Keratinocyte (primary cell): ENCODE measurements at regions not wholly inside any gene's neighbourhood (a gene's known extent, or its start where the extent isn't known, plus 50 kb on each side); places are given as distances from the start of the nearest gene placed in this dataset.
A peak's percentile ranks its signal among the peaks of the same experiment; 100 is the strongest.

Experiments used
- DNase-seq: peaks from one replicate; pipeline ENCODE4 v3.0.0-alpha.2; 2011; ENCODE audit warnings: low read depth, missing footprints, low spot score
- FAIRE-seq: peaks from 2 replicates; lab custom pipeline; 2011; peaks lifted over from hg19 to GRCh38; lab: Jason Lieb, UNC
- H2AFZ ChIP-seq: 2 replicates; pipeline ENCODE4 v1.6.0; 2012; ENCODE audit warnings: low read length, control low read depth, inconsistent platforms; ENCODE audit not compliant: control insufficient read depth
- H3K27ac ChIP-seq: 2 replicates; pipeline ENCODE4 v1.5.1; 2011; ENCODE audit warnings: low read length; ENCODE audit not compliant: control insufficient read depth, insufficient read depth
- H3K27me3 ChIP-seq: 3 replicates; pipeline ENCODE4 v1.6.0; 2011; ENCODE audit warnings: low read length; ENCODE audit not compliant: control insufficient read depth, insufficient read depth; ENCODE audit errors: extremely low read depth
- H3K36me3 ChIP-seq, 2 experiments: 2 replicates in 1 of 2; 3 replicates in 1 of 2; pipeline ENCODE4 v1.5.1; 2011; ENCODE audit warnings: low read length in 2 of 2, mild to moderate bottlenecking in 1 of 2; ENCODE audit not compliant: control insufficient read depth in 2 of 2, insufficient read depth in 2 of 2; ENCODE audit errors: extremely low read depth in 1 of 2
- H3K4me1 ChIP-seq: 3 replicates; pipeline ENCODE4 v1.5.1; 2011; ENCODE audit warnings: low read length; ENCODE audit not compliant: control insufficient read depth, insufficient read depth; ENCODE audit errors: extremely low read depth
- H3K4me2 ChIP-seq: 3 replicates; pipeline ENCODE4 v1.6.0; 2011; ENCODE audit warnings: low read depth, low read length; ENCODE audit not compliant: control insufficient read depth, insufficient read depth; ENCODE audit errors: extremely low read depth
- H3K4me3 ChIP-seq, 3 experiments: fragments of 200-600 bp in 1 of 3; sonication (generic) in 1 of 3; 2 replicates in 2 of 3; 3 replicates in 1 of 3; pipeline ENCODE4 v1.5.1; 2011 to 2016; ENCODE audit warnings: low read length in 3 of 3, mild to moderate bottlenecking in 3 of 3, control low read depth in 2 of 3, inconsistent platforms in 1 of 3, low read depth in 1 of 3, mixed read lengths in 1 of 3, mixed run types in 1 of 3, moderate library complexity in 1 of 3; ENCODE audit not compliant: control insufficient read depth in 2 of 3, insufficient read depth in 2 of 3; ENCODE audit errors: extremely low read depth in 1 of 3
- H3K79me2 ChIP-seq: 2 replicates; pipeline ENCODE4 v1.6.0; 2012; ENCODE audit warnings: low read length; ENCODE audit not compliant: control insufficient read depth, insufficient read depth
- H3K9ac ChIP-seq: 3 replicates; pipeline ENCODE4 v1.6.0; 2011; ENCODE audit warnings: low read length; ENCODE audit not compliant: control insufficient read depth, insufficient read depth; ENCODE audit errors: extremely low read depth
- H3K9me1 ChIP-seq: 3 replicates; pipeline ENCODE4 v1.6.0; 2011; ENCODE audit warnings: low read length; ENCODE audit not compliant: control insufficient read depth, insufficient read depth; ENCODE audit errors: extremely low read depth
- H3K9me3 ChIP-seq: 2 replicates; pipeline ENCODE4 v1.5.1; 2012; ENCODE audit warnings: low read depth, low read length; ENCODE audit not compliant: control insufficient read depth
- H4K20me1 ChIP-seq: 3 replicates; pipeline ENCODE4 v1.6.0; 2011; ENCODE audit warnings: low read length; ENCODE audit not compliant: control insufficient read depth, insufficient read depth; ENCODE audit errors: extremely low read depth
- EZH2 ChIP-seq: IDR thresholded peaks from one replicate; pipeline ENCODE4 v1.6.1; 2012; ENCODE audit warnings: inconsistent platforms, mild to moderate bottlenecking, low read length, moderate library complexity
- dilution Hi-C: fragments of 300-500 bp; cut with MboI; formaldehyde crosslinking; loops from one replicate; pipeline ENCODE4 v1.7.0; 2020; ENCODE audit warnings: low sequenced_read_pairs; ENCODE audit not compliant: extremely low pct_ligation_motif_present
- TF ChIP-seq, protein P1 (sequence below), 3 experiments: IDR thresholded peaks in 1 of 3; conservative IDR thresholded peaks in 1 of 3; optimal IDR thresholded peaks in 1 of 3; 2 replicates in 2 of 3; 3 replicates in 1 of 3; pipeline versions ENCODE3 to v1.5.1; 2011; ENCODE audit warnings: low read length in 3 of 3, mild to moderate bottlenecking in 3 of 3, moderate library complexity in 2 of 3, control low read depth in 1 of 3, inconsistent platforms in 1 of 3; ENCODE audit not compliant: insufficient read depth in 2 of 3; ENCODE audit errors: extremely low read depth in 1 of 3

DNA sequence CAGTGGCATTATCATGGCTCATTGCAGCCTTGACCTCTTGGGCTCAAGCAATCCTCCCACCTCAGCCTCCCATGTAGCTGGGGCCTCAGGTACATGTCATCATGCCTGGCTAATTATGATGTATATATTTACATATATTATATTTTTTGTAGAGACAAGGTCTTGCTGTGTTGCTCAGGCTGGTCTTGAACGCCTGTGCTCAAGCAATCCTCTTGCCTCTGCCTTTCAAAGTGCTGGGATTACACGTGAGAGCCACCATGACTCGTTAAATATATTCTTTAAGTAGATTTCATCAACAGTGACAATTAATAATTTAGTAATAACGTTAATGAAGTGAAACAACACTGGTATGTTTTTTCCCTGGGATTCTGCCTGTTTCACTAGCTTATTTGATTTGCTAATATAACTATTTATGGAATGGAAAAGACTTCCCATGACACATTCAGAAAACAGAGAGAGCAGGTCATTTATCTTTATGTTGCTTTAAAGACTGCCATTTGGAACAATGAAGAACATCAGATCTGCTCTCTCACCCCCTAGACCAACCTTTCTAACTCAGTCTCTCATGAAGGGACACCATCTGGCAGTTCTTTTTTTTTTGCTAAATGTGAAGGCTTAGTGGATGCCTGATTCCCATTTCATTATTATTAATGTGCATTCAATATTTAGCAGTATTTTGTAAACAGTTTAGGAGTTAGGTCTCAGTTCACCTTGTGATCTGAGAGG, 295.6 kb downstream of the KIF4B start:
- FAIRE-seq (no peak), DNase-seq (no peak)
- no peak overlapping the region for H3K4me3 ChIP-seq
- no peak overlapping the region for H3K27ac ChIP-seq
- no peaks in the 10 kb centered on the region for H4K20me1 ChIP-seq
- H2AFZ ChIP-seq, result no peak overlapping the region
- H3K9ac ChIP-seq, result no peak overlapping the region
- no peaks in the 10 kb centered on the region for H3K79me2 ChIP-seq
- H3K4me1 ChIP-seq, result peaks cover 11% of the 10 kb centered on the region
- H3K9me3 ChIP-seq, result peaks cover 4% of the 10 kb centered on the region
- no peaks in the 10 kb centered on the region for H3K9me1 ChIP-seq
- no peak for TF ChIP-seq EZH2
- no peak overlapping the region for H3K4me2 ChIP-seq
- no peaks in the 10 kb centered on the region for H3K36me3 ChIP-seq
- dilution Hi-C loops, result no loop called here
- H3K27me3 ChIP-seq, result no peaks in the 10 kb centered on the region

DNA sequence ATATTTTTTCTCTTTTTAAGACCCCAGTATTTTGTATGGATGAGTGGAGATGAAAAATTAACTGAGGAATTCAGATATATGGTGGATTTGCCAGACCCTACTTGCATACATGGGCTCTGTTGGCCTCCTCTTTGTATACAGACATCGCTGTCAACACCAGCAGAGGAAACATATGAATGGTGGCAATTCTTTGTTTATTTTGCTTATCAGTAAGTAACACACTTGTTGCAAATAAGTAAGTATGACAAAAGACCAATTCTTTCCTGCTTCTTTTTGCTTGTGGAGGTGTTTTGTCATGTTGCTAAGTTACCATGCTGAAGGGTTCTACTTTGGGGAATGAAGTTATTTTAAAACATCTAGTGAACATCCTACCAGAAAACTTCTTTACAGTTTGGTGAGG, 298.2 kb downstream of the KIF4B start:
- no peak for DNase-seq
- no peaks in the 10 kb centered on the region for H3K27me3 ChIP-seq
- no peak overlapping the region for H3K27ac ChIP-seq
- no peak overlapping the region for H2AFZ ChIP-seq
- peaks cover 10% of the 10 kb centered on the region for H3K4me1 ChIP-seq
- dilution Hi-C loops, result no loop called here
- no peak overlapping the region for H3K4me3 ChIP-seq
- H3K36me3 ChIP-seq, result no peaks in the 10 kb centered on the region
- no peak for TF ChIP-seq EZH2
- TF ChIP-seq, protein P1, sequence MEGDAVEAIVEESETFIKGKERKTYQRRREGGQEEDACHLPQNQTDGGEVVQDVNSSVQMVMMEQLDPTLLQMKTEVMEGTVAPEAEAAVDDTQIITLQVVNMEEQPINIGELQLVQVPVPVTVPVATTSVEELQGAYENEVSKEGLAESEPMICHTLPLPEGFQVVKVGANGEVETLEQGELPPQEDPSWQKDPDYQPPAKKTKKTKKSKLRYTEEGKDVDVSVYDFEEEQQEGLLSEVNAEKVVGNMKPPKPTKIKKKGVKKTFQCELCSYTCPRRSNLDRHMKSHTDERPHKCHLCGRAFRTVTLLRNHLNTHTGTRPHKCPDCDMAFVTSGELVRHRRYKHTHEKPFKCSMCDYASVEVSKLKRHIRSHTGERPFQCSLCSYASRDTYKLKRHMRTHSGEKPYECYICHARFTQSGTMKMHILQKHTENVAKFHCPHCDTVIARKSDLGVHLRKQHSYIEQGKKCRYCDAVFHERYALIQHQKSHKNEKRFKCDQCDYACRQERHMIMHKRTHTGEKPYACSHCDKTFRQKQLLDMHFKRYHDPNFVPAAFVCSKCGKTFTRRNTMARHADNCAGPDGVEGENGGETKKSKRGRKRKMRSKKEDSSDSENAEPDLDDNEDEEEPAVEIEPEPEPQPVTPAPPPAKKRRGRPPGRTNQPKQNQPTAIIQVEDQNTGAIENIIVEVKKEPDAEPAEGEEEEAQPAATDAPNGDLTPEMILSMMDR (optimal IDR thresholded peaks at IDR 0.05 in 1 of 3, IDR thresholded peaks at IDR 0.05 in 1 of 3, conservative IDR thresholded peaks at IDR 0.05 in 1 of 3; ENCODE audit: extremely low read depth in 1 of 3, insufficient read depth in 2 of 3, low read length in 3 of 3), result no peak
- peaks cover 4% of the 10 kb centered on the region for H3K9me3 ChIP-seq
- no peaks in the 10 kb centered on the region for H4K20me1 ChIP-seq
- H3K9ac ChIP-seq, result no peak overlapping the region
- H3K4me2 ChIP-seq, result no peak overlapping the region
- FAIRE-seq, result no peak
- H3K79me2 ChIP-seq, result no peaks in the 10 kb centered on the region
- no peaks in the 10 kb centered on the region for H3K9me1 ChIP-seq

DNA sequence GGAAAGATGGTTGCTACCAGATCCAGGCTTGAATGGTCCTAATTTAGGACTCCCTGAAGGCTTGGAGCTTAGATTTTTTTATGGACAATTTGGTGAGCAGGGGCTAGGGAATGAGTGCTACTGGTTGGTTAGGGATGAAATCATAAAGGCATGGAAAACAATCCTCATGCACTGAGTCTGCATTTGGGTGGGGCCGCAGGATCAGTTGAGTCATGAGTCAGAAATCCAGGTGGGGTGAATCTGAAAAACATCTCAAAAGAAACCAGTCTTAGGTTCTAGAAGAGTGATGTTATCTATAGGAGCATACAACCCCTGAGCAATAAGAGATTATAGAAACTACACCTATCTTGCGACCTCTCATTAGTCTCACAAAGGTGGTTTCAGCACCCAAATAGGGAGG, 300.0 kb downstream of the KIF4B start:
- H3K4me2 ChIP-seq, result no peak overlapping the region
- H3K4me3 ChIP-seq, result no peak overlapping the region
- peak; percentile 44 for DNase-seq
- no peak overlapping the region for H2AFZ ChIP-seq
- H3K9me3 ChIP-seq, result peaks cover 4% of the 10 kb centered on the region
- no peaks in the 10 kb centered on the region for H4K20me1 ChIP-seq
- FAIRE-seq, result no peak
- dilution Hi-C loops, result no loop called here
- no peaks in the 10 kb centered on the region for H3K4me1 ChIP-seq
- no peaks in the 10 kb centered on the region for H3K36me3 ChIP-seq
- no peak for TF ChIP-seq EZH2
- TF ChIP-seq, protein P1 (optimal IDR thresholded peaks at IDR 0.05 in 1 of 3, IDR thresholded peaks at IDR 0.05 in 1 of 3, conservative IDR thresholded peaks at IDR 0.05 in 1 of 3; ENCODE audit: extremely low read depth in 1 of 3, insufficient read depth in 2 of 3, low read length in 3 of 3), result no peak
- no peak overlapping the region for H3K27ac ChIP-seq
- no peaks in the 10 kb centered on the region for H3K79me2 ChIP-seq
- no peak overlapping the region for H3K9ac ChIP-seq
- H3K27me3 ChIP-seq, result no peaks in the 10 kb centered on the region
- H3K9me1 ChIP-seq, result no peaks in the 10 kb centered on the region
